ENCODE measurements at regions not wholly inside any gene's neighbourhood (a gene's known extent, or its start where the extent isn't known, plus 50 kb on each side); places are given as distances from the start of the nearest gene placed in this dataset.
"Not testable (repeated sequence)": the region's sequence is repeated elsewhere in the genome, so short reads cannot be mapped to it uniquely, and the experiment has no call there.

DNA sequence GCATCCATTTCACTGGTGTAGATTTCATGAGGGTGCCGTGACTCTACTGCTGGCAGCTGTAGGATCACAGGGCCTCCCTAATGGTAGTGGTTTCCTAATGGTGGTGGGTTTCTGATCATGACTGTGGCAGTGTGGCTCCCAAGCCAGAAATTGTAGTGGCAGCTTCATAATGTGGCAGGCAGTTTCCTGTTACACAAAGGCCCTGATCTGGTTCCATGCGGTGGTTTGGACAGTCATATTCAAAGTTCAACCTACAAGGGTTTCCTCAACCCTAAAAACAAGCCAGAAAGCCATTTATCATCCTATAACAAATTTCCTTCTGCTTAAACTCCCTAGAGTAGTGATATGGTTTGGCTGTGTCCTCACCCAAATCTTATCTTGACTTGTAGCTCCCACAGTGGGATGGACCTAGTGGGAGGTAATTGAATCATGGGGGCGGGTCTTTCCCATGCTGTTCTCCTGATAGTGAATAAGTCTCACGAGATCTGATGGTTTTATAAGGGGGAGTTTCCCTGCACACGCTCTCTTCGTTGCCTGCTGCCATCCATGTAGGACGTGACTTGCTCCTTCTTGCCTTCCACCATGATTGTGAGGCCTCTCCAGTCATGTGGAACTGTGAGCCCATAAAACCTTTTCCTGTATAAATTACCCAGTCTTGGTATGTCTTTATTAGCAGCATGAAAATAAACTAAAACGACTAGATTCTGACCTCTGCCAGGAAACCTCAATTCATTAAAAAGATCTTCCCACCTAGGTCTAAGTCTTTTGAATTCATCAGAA lies 257.1 kb downstream of the EFCAB11 start:
- DNase-seq, result no peak

DNA sequence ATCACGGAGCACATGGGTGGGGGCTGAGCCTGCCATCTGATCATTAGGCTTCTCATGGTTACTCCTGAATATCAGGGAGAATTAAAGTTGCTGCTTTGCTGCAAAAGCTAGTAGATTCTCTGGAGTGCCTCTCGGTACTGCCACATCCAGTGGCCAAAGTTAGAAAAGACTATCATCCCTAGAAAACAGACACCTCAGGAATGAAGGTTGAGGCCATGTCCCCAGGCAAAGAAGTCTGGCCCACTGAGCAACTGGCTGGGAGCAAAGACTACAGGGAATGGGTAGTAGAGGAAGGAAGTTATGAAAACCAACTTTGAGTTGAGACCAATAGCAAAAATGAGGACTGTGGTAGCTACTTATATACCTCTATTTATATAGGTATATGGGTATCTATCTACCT lies 258.7 kb downstream of the EFCAB11 start:
- DNase-seq, result no peak

DNA sequence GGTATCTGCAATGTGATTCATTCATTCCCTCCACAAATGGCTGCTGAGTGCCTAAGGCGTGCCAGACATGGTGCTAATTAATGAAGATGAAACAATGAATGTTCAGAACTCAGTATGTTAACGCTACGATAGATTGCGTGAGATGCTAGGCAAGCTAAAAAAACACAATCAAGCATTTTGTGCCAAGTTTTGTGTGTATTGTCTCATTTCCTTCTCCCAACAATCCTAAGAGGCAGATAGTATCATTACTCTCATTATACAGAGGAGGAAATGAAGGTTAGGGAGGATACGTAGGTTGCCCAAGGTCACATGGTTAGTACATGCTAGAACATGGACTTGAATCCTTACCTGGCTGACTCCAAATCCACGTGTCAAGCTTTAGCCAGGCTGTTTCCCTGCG lies 264.4 kb downstream of the EFCAB11 start:
- no peak for DNase-seq

GRCh38 chr14:89689711-89690110 lies 264.8 kb downstream of the EFCAB11 start:
- DNase-seq, result not testable (repeated sequence)

GRCh38 chr14:89688507-89689211 lies 265.9 kb downstream of the EFCAB11 start:
- DNase-seq, result no peak

GRCh38 chr14:89687129-89687528 lies 267.4 kb downstream of the EFCAB11 start:
- not testable (repeated sequence) for DNase-seq

- DNase-seq, result peak; percentile 12
Measured at GRCh38 chr14:89684139-89684538, 267.1 kb upstream of the FOXN3 start.

DNA sequence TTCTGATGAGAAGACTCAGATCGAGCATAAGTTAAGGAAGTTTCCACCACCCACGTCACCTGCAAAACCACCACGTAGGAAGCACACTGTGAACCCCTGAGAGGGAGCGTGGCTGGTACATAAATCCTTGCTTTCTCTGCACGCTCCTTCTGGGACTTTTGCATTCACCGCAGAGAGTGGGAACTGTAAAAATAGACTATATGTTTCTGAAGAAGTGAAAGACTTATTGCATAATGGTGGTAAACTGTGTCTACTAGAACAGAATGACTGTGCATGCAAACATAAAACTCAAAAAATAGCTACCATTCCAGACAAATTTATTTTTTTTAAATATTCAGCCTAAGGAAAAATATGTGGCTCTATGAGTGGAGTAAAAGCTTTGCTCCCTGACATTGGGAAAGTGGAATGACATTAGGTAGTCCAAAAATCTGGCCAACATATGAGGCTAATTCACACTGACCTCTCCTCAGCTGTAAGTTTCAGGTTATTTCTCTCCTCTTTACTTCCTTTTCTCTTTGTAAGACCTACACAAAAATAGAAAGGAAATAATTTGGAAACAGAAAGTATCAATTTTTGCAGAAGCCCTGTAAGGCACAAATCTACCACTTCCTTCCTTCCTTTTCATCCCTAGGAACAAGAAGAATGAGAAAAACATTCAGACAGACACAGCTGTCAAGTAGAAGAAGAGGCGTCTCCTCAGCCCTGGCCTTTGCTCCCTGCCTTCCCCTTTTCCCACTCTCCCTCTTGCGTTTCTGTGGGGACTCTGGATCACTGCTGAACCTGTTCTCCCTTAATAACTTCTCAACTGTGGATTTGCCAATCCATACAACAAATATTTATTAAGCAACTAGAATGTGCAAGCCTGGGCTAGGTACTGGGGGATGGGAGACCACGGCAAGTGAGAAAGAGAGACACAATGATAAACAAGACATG lies 264.3 kb upstream of the FOXN3 start:
- peak; percentile 97 for DNase-seq

- DNase-seq, result no peak
Measured at GRCh38 chr14:89680156-89680555, 263.1 kb upstream of the FOXN3 start.

DNA sequence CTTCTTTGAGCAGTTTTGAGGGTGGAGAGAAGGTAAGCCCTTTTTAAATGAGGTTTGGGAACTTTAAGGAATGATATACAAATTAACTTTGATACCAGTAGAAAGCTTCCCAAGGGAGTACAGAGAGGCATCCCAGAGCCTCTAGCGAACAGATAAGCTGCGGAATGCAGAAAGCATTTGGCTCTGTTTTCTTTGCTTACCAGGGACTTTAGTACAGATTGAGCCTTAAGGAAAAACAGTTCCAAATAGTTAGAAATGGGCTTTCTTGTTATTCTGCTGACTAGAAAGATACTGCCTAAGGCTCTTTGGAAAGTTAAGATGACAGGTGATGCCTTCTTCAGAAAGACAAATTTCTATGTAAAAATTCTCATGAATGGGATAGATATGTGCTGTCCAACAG lies 261.7 kb upstream of the FOXN3 start:
- no peak for DNase-seq

DNA sequence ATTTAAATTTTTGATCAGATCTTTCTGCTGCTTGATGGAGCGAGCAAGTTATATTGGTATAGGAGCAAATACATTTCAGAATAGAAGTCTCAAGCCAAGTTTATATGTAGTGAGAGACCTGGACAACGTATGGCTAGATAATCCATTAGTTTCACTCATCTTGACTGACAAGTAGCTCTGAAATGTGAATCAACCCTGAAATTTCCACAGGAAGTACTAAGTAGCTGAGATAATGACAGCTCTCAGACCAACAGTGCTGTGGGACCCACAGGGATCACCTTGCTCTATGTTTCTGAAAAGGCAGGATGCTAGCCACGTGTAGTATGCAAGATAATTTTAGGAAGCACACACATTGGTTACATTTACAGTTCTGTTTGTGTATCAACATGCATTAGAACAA lies 258.6 kb upstream of the FOXN3 start:
- DNase-seq, result no peak

GRCh38 chr14:89674936-89675335 lies 257.9 kb upstream of the FOXN3 start:
- DNase-seq, result no peak

DNA sequence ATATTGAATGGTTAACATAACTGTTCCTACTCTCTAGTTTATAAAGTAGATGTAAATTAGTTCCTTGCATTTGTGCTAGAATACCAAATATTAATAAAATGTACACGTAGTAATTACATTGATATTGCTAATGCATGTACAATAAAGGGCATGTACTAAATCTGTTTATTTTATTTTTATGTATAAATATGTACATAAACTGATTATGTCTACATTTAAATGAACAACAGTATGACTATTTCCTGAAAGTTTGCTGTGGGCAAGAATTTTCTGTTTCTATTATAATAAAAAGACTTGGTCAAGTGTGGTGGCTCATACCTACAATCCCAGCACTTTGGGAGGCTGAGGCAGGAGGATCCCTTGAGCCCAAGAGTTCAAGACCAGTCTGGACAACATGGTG lies 257.2 kb upstream of the FOXN3 start:
- no peak for DNase-seq

DNA sequence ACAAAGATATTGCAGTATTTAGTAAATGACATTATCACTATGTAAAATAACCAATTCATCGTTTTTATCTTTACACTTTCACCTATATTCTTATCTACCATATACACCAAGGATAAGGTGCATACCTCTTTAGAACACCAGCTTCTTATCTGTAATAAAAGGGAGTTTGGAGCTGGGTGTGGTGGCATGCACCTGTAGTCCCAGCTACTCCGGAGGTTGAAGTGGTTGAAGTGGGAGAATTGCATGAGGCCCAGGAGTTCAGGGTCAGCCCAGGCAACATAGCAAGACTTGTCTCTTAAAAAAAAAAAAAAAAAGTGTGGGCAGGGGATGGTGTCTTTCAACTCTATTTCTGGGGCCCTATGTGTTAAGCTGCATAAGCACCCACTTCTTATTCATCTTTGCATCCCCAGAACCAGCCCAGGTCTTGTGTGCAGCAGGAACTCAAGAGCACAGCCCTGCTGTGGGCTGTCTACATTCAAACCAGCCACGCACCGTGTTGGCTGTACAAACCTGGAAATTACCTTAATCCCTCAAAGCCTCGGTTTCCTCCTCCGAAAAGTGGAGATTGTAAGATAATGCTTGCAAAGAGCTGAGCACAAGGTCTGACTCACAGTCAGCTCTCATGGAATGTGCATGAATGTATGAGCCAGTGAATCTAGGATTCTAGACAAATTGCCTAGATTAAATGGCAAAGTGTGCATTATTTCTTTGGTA lies 256.6 kb upstream of the FOXN3 start:
- DNase-seq, result no peak

- DNase-seq, result no peak
Measured at GRCh38 chr14:89672636-89673511, 255.8 kb upstream of the FOXN3 start.

DNA sequence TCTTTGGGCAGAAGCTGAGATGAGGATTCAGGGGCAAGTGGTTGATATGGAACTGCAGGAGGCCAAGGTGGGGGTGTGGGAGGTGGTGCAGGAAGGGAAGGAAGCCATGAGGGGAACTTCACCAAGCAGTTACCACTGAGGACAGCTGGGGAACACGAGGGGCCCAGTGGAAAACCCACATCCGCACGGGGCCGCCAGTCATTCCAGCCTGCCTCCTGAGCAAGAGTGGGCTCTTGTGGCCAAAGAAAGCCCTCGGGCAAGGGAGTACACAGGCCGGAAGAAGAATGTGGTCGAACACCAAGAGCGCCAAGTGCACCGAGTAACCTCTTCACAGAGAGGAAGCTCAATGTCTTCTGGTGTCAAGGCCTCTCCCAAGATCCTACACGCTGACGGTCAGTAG lies 252.2 kb upstream of the FOXN3 start:
- DNase-seq, result peak; percentile 89

GRCh38 chr14:89667983-89668382 lies 250.9 kb upstream of the FOXN3 start:
- DNase-seq, result no peak

DNA sequence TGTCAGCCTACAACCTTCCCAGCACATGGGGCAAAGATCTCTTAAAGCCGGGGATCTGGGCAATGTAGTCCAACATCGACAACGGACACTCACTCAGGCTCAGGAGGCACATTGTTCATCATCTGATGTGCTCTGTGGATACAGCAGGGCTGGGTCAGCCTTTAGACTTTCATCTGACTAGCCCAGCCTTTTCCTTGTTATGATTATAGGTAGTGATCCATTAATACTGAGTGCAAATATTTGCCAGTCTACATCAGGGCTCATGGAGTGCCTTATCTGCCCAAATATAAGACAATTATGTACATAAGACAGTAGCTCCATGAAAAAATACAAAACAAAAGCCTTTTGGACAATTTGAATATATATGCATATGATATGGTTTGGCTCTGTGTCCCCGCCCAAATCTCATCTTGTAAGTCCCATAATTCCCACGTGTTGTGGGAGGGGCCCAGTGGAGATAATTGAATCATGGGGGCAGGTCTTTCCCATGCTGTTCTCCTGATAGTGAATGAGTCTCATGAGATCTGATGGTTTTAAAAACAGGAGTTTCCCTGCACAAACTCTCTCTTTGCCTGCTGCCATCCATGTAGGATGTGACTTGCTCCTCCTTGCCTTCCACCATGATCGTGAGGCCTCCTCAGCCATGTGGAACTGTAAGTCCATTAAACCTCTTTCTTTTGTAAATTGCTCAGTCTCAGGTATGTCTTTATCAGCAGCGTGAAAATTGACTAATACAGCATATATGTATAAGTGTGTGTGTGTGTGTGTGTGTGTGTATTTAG lies 248.5 kb upstream of the FOXN3 start:
- DNase-seq, result not testable (repeated sequence)

GRCh38 chr14:89661392-89661791 lies 244.4 kb upstream of the FOXN3 start:
- DNase-seq, result no peak

DNA sequence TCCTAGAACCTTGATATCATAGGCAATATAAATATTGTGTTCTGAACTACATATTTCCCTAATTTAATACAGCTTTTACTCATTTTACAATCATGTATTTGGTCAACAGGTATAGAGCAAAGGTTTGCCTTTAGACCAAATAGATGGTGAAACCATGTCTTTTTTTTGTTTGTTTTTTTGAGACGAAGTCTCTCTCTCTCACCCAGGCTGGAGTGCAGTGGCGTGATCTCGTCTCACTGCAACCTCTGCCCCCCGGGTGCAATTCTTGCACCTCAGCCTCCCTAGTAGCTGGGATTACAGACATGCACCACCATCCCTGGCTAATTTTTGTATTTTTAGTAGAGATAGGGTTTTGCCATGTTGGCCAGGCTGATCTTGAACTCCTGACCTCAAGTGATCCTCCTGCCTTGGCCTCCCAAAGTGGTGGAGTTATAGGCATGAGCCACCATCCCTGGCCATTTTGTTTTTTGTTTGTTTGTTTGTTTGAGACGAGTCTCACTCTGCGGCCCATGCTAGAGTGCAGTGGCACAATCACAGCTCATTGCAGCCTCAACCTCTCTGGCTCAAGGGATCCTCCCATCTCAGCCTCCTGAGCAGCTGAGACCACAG lies 243.7 kb upstream of the FOXN3 start:
- DNase-seq, result not testable (repeated sequence)

Data from MV-4-11 (cell line).